GM18502 (cell line): ENCODE measurements at regions not wholly inside any gene's neighbourhood (a gene's known extent, or its start where the extent isn't known, plus 50 kb on each side); places are given as distances from the start of the nearest gene placed in this dataset.

Experiments
- ATAC-seq: cut with Tn5 transposase; IDR thresholded peaks from one replicate; pipeline ENCODE4 v1.9.1; 2021; ENCODE audit warnings: mild to moderate bottlenecking; ENCODE audit not compliant: unreplicated experiment, poor library complexity

DNA sequence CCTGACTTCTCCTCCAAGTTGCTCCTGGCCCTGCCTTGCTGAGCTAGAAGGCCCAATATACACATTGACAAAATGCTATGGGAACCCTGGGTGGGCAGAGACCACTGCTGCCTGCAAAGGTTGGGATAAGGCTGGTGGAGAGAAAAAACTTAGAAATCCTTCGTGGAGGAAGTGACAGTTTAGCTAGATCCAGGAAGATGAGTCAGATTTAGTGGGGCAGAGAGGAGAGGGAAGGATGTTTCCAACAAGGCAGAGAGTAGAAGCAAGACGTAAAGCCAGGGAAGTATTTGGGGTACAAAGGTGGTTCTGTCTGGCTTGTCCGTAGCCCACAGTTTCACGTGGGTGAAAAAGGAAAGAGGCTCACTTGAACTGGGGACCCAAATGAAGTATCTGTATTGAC lies 69.0 kb upstream of the CLMN start:
- ATAC-seq, result no peak

DNA sequence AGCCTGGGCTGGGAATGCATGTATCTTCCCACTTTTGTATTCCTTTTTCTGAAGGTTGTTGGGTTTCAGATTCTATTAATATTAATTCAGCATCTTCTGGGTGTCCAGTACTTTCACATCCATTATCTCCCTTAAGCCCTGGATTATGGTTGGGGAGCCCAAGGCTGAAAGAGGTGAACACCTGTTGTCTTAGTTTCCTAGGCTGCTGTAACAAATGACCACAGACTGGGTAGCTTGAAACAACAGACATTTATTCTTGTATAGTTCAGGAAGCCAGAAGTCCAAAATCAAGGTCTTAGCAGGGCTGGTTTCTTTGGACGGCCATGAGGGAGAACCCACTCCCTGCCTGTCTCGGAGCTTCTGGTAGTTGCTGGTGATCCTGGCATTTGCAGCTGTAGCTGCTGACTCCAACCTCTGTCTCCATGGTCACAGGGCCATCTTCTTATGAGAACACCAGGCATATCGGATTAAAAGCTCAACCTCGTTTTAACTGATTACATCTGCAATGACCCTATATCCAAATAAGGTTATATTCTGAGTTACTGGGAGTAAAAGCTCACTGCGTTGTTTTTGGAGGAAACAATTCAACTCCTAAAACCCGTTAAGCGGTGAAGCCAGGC lies 68.2 kb upstream of the CLMN start:
- ATAC-seq, result no peak

- no peak for ATAC-seq
Measured at GRCh38 chr14:95386536-95387095, 66.9 kb upstream of the CLMN start.

GRCh38 chr14:95385701-95386100 lies 66.0 kb upstream of the CLMN start:
- no peak for ATAC-seq

DNA sequence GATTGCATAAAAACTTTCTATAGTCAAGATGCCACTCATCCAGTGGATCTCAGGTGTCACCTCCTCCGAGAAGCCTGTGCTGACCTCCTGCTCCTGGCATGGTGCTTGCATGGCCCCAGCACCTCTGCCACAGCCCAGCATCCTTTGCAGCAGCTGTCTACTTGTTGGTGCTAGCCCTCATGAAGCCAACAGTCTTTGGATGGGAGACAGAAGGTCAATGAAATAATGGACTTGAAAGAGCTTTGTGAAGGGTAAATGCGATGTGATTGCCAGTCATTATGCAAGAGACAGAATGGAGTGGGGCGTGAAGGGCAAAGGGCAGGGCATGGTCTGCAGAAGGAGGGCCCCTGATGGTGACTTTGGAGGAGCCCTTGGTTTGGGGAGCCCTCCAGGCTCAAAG lies 63.0 kb upstream of the CLMN start:
- ATAC-seq, result no peak

DNA sequence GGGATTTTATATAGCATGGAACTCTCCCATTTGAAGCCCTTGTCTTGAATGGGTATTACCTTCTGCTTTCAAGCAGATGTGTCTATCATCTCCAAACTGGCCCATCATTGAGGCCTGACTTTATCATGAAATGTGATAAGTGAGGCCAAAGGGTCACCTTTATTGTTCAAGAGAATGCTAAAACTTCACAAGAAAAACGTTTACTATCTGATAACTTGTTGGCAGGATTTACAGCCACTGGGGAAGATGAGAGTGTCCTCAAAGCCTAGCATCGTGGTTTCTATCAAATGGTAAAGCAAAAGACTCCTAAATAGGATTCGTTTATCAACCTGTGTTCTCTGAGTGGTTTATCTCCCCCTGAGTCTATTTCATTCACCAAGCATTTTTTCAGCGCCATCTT lies 62.0 kb upstream of the CLMN start:
- ATAC-seq, result no peak

- no peak for ATAC-seq
Measured at GRCh38 chr14:95380350-95381042, 60.8 kb upstream of the CLMN start.

- ATAC-seq, result no peak
Measured at GRCh38 chr14:95379634-95380033, 59.9 kb upstream of the CLMN start.

- no peak for ATAC-seq
Measured at GRCh38 chr14:95375539-95376109, 55.9 kb upstream of the CLMN start.

GRCh38 chr14:95374239-95374997 lies 54.7 kb upstream of the CLMN start:
- ATAC-seq, result no peak

GRCh38 chr14:95370076-95370475 lies 50.4 kb upstream of the CLMN start:
- no peak for ATAC-seq
